ENCODE measurements at regions not wholly inside any gene's neighbourhood (a gene's known extent, or its start where the extent isn't known, plus 50 kb on each side); places are given as distances from the start of the nearest gene placed in this dataset.

GRCh38 chr11:135036488-135037297 lies 624.7 kb upstream of the B3GAT1 start (continued):
- TF ChIP-seq YY1 (IDR thresholded peaks at IDR 0.05; ENCODE audit: low read depth, low read length): no peak
- TF ChIP-seq RFX5 (IDR thresholded peaks at IDR 0.05; ENCODE audit: borderline replicate concordance, low read depth, low read length): no peak
- TF ChIP-seq KDM5A (IDR thresholded peaks at IDR 0.05; ENCODE audit: low read length): no peak
